Sigmoid colon (tissue), 6 donors: ENCODE measurements at regions not wholly inside any gene's neighbourhood (a gene's known extent, or its start where the extent isn't known, plus 50 kb on each side); places are given as distances from the start of the nearest gene placed in this dataset.

ENCODE experiments used
- DNase-seq: peaks from one replicate; pipeline ENCODE4 v3.0.0-alpha.2; 2019
- H3K27ac ChIP-seq, 4 donors: fragments of 200-600 bp; sonication (generic); one replicate each; pipeline ENCODE4 v1.5.1; 2016 to 2019; ENCODE audit warnings: mild to moderate bottlenecking in 1 of 4
- H3K27me3 ChIP-seq, 3 donors: fragments of 200-600 bp; sonication (generic); one replicate each; pipeline ENCODE4 v1.5.1; 2019; ENCODE audit warnings: mild to moderate bottlenecking in 1 of 3
- H3K36me3 ChIP-seq, 4 donors: fragments of 200-600 bp; sonication (generic); one replicate each; pipeline ENCODE4 v1.5.1; 2016 to 2019
- H3K4me1 ChIP-seq, 4 donors: fragments of 200-600 bp; sonication (generic); one replicate each; pipeline ENCODE4 v1.5.1; 2017 to 2019
- H3K4me3 ChIP-seq, 4 donors: fragments of 200-600 bp; sonication (generic); one replicate each; pipeline ENCODE4 v1.5.1; 2017 to 2019; ENCODE audit warnings: mild to moderate bottlenecking in 2 of 4, moderate library complexity in 1 of 4
- H3K9me3 ChIP-seq, 4 donors: fragments of 200-600 bp in 3 of 4; sonication (generic) in 3 of 4; one replicate each; pipeline versions ENCODE4 v1.5.1 to v1.6.1; 2013 to 2019
- CTCF ChIP-seq, 4 experiments: fragments of 450-650 bp in 3 of 4; fragments of 200-600 bp in 1 of 4; IDR thresholded peaks; one replicate each; pipeline ENCODE4 v1.5.1; 2016 to 2019; ENCODE audit warnings: antibody characterized with exemption in 4 of 4, mild to moderate bottlenecking in 3 of 4, moderate library complexity in 2 of 4
- EP300 ChIP-seq, 4 donors: sonication (generic); formaldehyde crosslinking; IDR thresholded peaks; one replicate each; pipeline ENCODE4 v1.6.1; 2017; ENCODE audit warnings: antibody characterized with exemption in 4 of 4
- POLR2A ChIP-seq, 2 donors: fragments of 450-650 bp; IDR thresholded peaks; one replicate each; pipeline ENCODE4 v1.6.1; 2016; ENCODE audit warnings: antibody characterized with exemption in 2 of 2, mild to moderate bottlenecking in 2 of 2, moderate library complexity in 2 of 2
- POLR2AphosphoS5 ChIP-seq, 4 donors: sonication (generic); formaldehyde crosslinking; IDR thresholded peaks; one replicate each; pipeline ENCODE4 v1.6.1; 2017; ENCODE audit warnings: antibody characterized with exemption in 4 of 4
- WGBS, 2 donors: extraction: QIAGEN DNeasy Blood & Tissue Kit; methylation state at CpG; one replicate each; pipeline ENCODE4 v1.1.7; 2013; 5-methylcytosine and 5-hydroxymethylcytosine counted together
- intact Hi-C: fragments of 100-400 bp; cut with DNase I; formaldehyde crosslinking; loops from one replicate; pipeline ENCODE4 v1.15.1; 2023
- donor health status: healthy with polysubstance abuse.
- donor health status: healthy.

DNA sequence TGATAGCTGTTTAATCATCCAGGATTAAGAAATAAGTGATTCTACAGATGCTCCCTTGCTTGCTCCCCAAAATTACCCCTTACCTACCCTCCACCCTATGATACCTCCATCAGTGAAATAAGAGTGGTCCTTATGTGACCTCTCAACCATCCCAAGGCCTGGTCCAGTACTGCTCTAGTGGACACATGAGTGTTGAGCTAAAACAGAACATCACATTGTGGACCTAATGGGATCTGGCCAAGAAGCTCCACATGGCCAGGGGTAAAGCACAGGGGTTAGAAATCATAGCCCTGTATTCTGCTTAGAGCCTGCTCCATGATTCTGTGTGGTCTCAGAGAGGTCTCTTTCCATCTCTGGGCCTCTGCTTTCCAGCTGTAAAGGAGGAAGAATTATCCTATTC lies 355.6 kb downstream of the TNS1 start:
- no peak overlapping the region for H3K4me3 ChIP-seq
- H3K27me3 ChIP-seq: no peaks in the 10 kb centered on the region
- peaks cover 0 to 44% (median 32%) of the 10 kb centered on the region in 4 donors for H3K4me1 ChIP-seq
- H3K36me3 ChIP-seq: no peaks in the 10 kb centered on the region
- no peak for DNase-seq
- H3K9me3 ChIP-seq: no peaks in the 10 kb centered on the region
- intact Hi-C loops: no loop called here
- H3K27ac ChIP-seq: no peak overlapping the region
- TF ChIP-seq EP300 (IDR thresholded peaks at IDR 0.05) (no peak), POLR2A (IDR thresholded peaks at IDR 0.05) (no peak), POLR2AphosphoS5 (IDR thresholded peaks at IDR 0.05) (no peak), CTCF (IDR thresholded peaks at IDR 0.05) (no peak)

- no peak for DNase-seq
- intact Hi-C loops: no loop called here
- Histone ChIP-seq H3K4me3 (no peak overlapping the region), H3K36me3 (no peaks in the 10 kb centered on the region), H3K4me1 (peaks cover 0 to 52% (median 44%) of the 10 kb centered on the region in 4 donors), H3K27ac (no peak overlapping the region), H3K9me3 (no peaks in the 10 kb centered on the region), H3K27me3 (no peaks in the 10 kb centered on the region)
- no peak for TF ChIP-seq CTCF (IDR thresholded peaks at IDR 0.05)
- no peak for TF ChIP-seq EP300 (IDR thresholded peaks at IDR 0.05)
- TF ChIP-seq POLR2A (IDR thresholded peaks at IDR 0.05): no peak
- TF ChIP-seq POLR2AphosphoS5 (IDR thresholded peaks at IDR 0.05): no peak
- 60 to 90% methylated on average over 1 of the region's 1 CpG for WGBS, 2 donors
These were observed 356.9 kb downstream of the TNS1 start for GRCh38 chr2:217645896-217646295.

- WGBS, 2 donors: 74 to 76% methylated on average over 6 of the region's 6 CpGs
- no peaks in the 10 kb centered on the region for H3K36me3 ChIP-seq
- peaks cover 0 to 44% (median 38%) of the 10 kb centered on the region in 4 donors for H3K4me1 ChIP-seq
- no peaks in the 10 kb centered on the region for H3K27me3 ChIP-seq
- no peak overlapping the region for H3K4me3 ChIP-seq
- TF ChIP-seq POLR2AphosphoS5 (IDR thresholded peaks at IDR 0.05) (peak in 1 of 4 donors; percentile 30), POLR2A (IDR thresholded peaks at IDR 0.05) (no peak), CTCF (IDR thresholded peaks at IDR 0.05) (no peak), EP300 (IDR thresholded peaks at IDR 0.05) (no peak)
- no peak for DNase-seq
- intact Hi-C loops: no loop called here
- peak overlapping the region in 3 of 4 donors; percentile 62 to 70 (median 69) for H3K27ac ChIP-seq
- no peaks in the 10 kb centered on the region for H3K9me3 ChIP-seq
These were observed 358.9 kb downstream of the TNS1 start for GRCh38 chr2:217643789-217644301.

DNA sequence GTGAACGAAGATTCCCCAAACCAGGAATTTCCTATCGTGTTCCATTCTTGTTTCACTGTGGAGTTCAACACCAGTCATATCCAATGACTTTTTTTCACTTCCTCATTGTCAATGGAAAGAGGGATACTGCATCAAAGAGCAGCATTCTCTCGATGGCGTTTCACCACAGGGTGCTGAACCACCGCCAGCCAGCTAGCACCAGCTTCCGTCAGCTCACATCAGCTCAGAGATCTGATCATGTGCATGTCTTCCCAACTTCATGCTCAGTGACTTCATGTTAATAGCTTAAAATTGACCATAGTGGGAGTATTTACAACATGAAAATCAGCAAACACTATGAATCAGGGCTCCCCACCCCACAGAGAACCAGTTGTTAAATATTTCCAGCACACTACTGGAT lies 359.9 kb downstream of the TNS1 start:
- Histone ChIP-seq H3K36me3 (no peaks in the 10 kb centered on the region), H3K27me3 (no peaks in the 10 kb centered on the region), H3K9me3 (no peaks in the 10 kb centered on the region), H3K4me1 (peaks cover 0 to 48% (median 40%) of the 10 kb centered on the region in 4 donors), H3K27ac (peak overlapping the region in 3 of 4 donors; percentile 62 to 70 (median 69)), H3K4me3 (no peak overlapping the region)
- no peak for TF ChIP-seq CTCF (IDR thresholded peaks at IDR 0.05)
- TF ChIP-seq POLR2AphosphoS5 (IDR thresholded peaks at IDR 0.05): no peak
- TF ChIP-seq EP300 (IDR thresholded peaks at IDR 0.05): no peak
- no peak for TF ChIP-seq POLR2A (IDR thresholded peaks at IDR 0.05)
- 84 to 90% methylated on average over 6 of the region's 6 CpGs for WGBS, 2 donors
- DNase-seq: no peak
- intact Hi-C loops: no loop called here

DNA sequence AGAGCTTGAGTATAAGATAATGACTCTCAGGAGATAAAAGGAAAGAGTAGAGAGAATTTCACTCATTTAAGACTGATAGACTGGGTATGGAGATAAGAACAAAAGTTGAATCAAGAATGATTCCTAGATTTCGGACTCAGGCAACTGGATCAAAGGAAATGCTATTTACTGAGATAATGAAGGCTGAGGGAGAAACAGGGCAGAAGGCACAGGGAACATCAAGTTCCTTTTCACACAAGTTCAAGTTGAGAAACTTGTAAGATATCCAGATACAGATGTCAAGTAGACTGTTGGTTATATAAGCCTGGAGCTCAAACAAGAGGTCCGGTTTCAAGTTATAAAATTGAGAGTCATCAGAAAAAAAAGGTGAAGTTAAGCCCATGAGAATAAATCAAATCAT lies 360.8 kb downstream of the TNS1 start:
- DNase-seq: no peak
- 61 to 74% methylated on average over 2 of the region's 2 CpGs for WGBS, 2 donors
- Histone ChIP-seq H3K27ac (peak overlapping the region in 3 of 4 donors; percentile 62 to 70 (median 69)), H3K9me3 (no peaks in the 10 kb centered on the region), H3K4me1 (peaks cover 0 to 48% (median 41%) of the 10 kb centered on the region in 4 donors), H3K36me3 (no peaks in the 10 kb centered on the region), H3K4me3 (no peak overlapping the region), H3K27me3 (no peaks in the 10 kb centered on the region)
- intact Hi-C loops: no loop called here
- TF ChIP-seq POLR2AphosphoS5 (IDR thresholded peaks at IDR 0.05): peak; percentile 61 to 83 (median 68)
- TF ChIP-seq CTCF (IDR thresholded peaks at IDR 0.05): no peak
- peak; percentile 24 to 82 (median 40) for TF ChIP-seq EP300 (IDR thresholded peaks at IDR 0.05)
